EH (cell line): ENCODE measurements at regions not wholly inside any gene's neighbourhood (a gene's known extent, or its start where the extent isn't known, plus 50 kb on each side); places are given as distances from the start of the nearest gene placed in this dataset.
"Not testable (repeated sequence)": the region's sequence is repeated elsewhere in the genome, so short reads cannot be mapped to it uniquely, and the experiment has no call there.

ENCODE experiments used
- DNase-seq: peaks from one replicate; pipeline ENCODE4 v3.0.0-alpha.2; 2015; ENCODE audit warnings: low read depth

GRCh38 chr5:108530706-108531105, 148.8 kb upstream of the FBXL17 start:
- no peak for DNase-seq

- DNase-seq, result peak; percentile 20
Observed at GRCh38 chr5:108529381-108529780, 147.5 kb upstream of the FBXL17 start.

DNA sequence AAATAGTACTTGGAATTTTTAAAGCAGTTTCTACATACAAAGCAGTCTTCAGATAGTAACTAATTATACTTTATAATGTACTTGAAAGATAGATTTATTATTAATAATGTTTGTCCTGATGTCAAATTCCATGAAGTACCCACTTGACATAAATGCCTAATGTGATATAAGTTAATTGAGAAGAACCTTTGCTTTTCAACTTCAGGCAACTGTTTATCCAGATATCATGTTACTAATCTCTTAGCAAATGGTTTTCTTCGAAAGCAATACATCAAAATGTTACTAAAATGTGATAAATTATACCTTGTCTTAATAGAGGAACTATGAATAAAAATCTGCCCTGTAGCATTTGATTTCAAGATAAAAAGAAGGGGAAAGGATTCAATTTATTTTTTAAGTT, 146.8 kb upstream of the FBXL17 start:
- DNase-seq, result no peak

GRCh38 chr5:108524564-108524963, 142.7 kb upstream of the FBXL17 start:
- no peak for DNase-seq

- DNase-seq, result no peak
Observed at GRCh38 chr5:108523360-108523759, 141.5 kb upstream of the FBXL17 start.

GRCh38 chr5:108521841-108522506, 140.1 kb upstream of the FBXL17 start:
- peak; percentile 65 for DNase-seq

DNA sequence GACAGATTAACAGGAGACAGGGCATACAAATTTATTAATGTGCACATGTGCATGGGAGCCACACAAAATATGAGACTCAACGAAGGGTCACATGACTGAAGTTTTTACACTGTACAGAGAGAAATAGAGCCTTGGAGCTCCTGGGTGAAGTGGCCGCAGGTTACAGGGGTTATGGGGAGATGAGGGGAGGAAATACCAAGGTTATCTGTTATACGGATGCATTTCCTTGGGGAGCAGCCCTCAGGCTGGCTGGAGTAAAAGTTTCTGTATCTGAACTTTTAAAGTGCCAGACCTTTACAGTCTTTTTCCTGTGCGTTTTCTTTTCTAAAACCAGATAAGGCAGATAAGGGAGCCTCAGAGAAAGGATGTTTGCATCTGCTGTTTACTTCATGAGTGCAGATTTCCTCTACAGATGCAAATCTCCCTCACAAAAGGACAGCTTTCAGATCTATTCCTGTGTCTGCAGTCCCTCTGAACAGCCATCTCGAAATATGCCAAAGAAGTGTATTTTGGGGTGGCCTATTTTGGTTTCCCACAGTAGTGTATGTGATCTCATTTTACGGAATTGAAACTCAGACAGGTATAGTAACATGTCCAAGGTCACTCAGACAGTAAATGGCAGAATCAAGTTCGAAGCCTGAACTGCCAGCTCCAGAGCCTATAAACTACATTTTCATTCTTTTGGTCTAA, 139.3 kb upstream of the FBXL17 start:
- DNase-seq, result no peak

- no peak for DNase-seq
Observed at GRCh38 chr5:108516785-108517184, 134.9 kb upstream of the FBXL17 start.

DNA sequence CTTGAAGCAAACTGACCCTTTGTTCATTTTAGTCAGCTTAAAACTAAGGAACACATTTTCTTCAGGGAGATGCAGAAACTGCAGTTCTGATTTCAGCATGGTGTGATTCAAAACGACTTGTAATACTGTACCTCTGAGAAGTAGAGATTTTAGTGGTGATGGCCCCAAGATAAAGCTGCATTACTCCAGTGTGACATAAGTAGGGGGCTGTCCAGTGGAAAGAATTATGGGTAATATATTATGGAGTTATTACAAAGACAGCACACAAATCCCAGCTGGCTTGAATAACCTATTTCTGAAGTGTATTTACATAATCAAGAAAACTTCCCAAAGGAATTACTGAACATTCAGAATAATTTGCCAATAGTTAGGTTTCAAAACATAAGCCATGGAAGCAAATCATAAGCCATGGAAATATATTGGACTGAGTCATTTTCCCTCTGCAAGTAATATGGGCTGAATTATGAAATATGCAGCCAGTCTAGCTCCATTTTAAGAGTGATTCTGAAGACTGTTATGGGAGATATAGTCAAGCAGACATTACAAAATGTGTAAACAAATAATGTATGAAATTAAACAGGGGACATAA, 133.7 kb upstream of the FBXL17 start:
- DNase-seq, result no peak

DNA sequence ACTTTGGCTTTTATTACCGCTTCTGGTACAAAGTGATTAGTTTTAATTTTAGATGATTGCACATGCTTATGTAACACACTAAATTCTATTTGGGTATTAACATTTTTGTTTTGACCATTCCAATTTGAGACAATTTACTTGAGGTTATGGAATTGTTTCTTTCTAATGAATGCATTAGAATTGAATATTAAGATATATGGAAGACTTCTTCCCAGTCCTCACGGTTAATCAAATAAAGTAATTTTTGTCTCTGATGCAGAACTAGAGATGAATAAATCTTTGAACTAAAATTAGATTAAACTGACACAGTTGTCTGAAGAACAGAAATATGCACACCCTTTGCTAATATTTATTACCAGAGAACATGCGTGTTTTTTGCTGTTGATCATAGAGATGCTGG, 127.1 kb upstream of the FBXL17 start:
- DNase-seq, result no peak

GRCh38 chr5:108507631-108508030, 125.7 kb upstream of the FBXL17 start:
- DNase-seq, result no peak

GRCh38 chr5:108505608-108506007, 123.7 kb upstream of the FBXL17 start:
- no peak for DNase-seq

DNA sequence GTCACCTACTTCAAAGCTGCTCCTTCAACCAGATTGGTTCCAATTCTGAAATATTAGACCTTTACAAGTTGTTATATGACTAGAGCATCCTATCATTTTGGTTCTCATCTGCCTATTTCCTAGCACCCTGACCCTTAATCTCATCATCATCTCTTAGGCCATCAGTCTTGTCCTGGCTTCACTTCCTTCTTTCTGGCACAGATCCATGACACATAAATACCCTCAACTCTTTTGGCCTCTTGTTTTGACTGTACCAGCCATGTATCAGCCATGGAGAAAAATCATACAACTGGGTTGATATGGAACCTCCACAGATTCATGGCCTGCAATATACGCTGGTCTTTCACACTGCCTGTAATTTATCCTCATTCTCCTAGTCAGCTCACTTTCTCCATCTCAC, 123.1 kb upstream of the FBXL17 start:
- DNase-seq, result no peak

DNA sequence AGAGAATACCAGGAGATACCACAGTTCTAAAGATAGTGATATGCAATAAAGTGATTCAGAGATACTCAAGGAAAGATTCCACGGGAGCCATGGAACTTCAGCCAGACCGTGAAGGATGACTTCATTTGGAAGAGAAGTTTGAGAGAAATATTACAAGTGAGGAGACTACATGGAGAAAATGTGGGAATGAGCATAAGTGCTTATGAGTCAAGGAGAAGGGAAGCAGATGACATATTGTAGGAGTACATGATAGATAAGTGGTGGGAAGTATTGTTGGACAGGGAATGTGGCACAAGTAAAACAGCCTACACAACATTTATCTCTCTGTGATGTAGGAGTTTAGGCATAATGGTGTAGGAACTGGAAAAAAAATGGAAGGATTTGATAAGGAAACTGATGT, 122.1 kb upstream of the FBXL17 start:
- no peak for DNase-seq

DNA sequence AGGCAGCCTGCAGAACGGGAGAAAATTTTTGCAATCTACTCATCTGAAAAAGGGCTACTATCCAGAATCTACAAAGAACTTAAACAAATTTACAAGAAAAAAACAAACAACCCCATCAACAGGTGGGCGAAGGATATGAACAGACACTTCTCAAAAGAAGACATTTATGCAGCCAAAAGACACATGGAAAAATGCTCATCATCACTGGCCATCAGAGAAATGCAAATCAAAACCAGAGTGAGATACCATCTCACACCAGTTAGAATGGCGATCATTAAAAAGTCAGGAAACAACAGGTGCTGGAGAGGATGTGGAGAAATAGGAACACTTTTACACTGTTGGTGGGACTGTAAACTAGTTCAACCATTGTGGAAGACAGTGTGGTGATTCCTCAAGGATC, 113.7 kb upstream of the FBXL17 start:
- DNase-seq, result not testable (repeated sequence)

DNA sequence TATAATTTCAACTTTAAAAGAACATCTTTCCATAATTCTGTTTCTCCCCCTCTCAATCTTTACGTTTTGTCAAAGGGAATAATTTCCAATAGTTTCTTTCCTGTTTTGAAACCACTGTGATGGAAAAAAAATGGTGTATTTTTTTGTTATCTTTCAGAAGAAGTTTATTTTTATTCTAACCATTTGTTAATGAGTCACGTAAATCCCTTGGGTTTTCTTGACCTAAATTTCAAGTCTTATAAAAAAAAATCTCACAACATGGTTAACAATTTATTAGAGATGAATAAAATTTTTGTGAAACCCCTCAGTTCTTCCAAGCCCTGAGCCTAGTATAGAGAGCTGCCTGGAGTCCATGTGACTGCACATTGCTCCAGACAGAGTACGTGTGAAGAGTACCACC, 106.1 kb upstream of the FBXL17 start:
- DNase-seq, result no peak

- no peak for DNase-seq
Observed at GRCh38 chr5:108484035-108484434, 102.1 kb upstream of the FBXL17 start.

- DNase-seq, result peak; percentile 24
Observed at GRCh38 chr5:108481355-108481931, 99.5 kb upstream of the FBXL17 start.

- peak; percentile 31 for DNase-seq
Observed at GRCh38 chr5:108472237-108472636, 90.3 kb upstream of the FBXL17 start.

- no peak for DNase-seq
Observed at GRCh38 chr5:108467563-108467962, 85.7 kb upstream of the FBXL17 start.

DNA sequence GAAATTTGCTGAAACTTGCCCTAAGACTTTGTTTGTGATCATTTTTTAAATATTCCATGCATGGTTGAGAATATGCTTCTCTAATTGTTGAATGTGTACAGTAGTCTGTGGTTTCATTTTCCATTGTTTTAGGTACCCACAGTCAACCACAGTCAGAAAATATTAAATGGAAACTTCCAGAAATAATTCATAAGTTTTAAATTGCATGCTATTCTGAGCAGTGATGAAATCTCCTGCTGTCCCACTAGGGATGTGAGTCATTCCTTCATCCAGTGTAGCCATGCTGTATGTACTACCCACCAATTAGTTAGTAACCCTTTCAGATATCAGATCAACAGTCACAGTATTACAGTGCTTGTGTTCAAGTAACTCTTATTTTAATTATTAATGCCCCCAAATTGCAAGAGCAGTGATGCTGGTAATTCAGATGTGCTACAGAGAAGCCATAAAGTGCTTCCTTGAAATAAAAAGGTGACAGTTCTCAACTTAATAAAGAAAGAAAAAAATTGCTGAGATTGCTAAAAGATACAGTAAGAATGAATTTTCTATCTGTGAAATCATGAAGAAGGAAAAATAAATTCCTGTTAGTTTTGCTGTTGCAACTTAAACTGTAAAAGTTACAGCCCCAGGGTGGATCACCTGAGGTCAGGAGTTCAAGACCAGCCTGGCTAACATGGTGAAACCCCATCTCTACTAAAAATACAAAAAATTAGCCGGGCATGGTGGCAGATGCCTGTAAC, 79.9 kb upstream of the FBXL17 start:
- DNase-seq, result peak; percentile 41

GRCh38 chr5:108459769-108460168, 77.9 kb upstream of the FBXL17 start:
- no peak for DNase-seq
